ENCODE measurements at regions not wholly inside any gene's neighbourhood (a gene's known extent, or its start where the extent isn't known, plus 50 kb on each side); places are given as distances from the start of the nearest gene placed in this dataset.

- Mint-ChIP-seq H3K27ac (peak overlapping the region; percentile 9 to 67 (median 20); a peak in 4 of 7 replicates), H3K4me3 (no peak overlapping the region)
- no peak for DNase-seq
These were observed 193.6 kb upstream of the FAR2 start for GRCh38 chr12:28955491-28955890.

More at GRCh38 chr12:28955491-28955890, 193.6 kb upstream of the FAR2 start:
- H2BK12ac ChIP-seq (ENCODE audit: insufficient read length, low read depth, low read length), result no peak overlapping the region
- no peak overlapping the region for H3K14ac ChIP-seq (ENCODE audit: insufficient read depth, low read length)
- H2AK5ac ChIP-seq (ENCODE audit: insufficient read length, low read length), result no peak overlapping the region
- H3K27ac ChIP-seq (ENCODE audit: insufficient read length, low read depth, low read length), result no peak overlapping the region
- TF ChIP-seq CTCF (conservative IDR thresholded peaks at IDR 0.05), result no peak
- no peaks in the 10 kb centered on the region for H3K9me3 ChIP-seq (ENCODE audit: control insufficient read depth, low read depth, low read length)
- H3K4me1 ChIP-seq (ENCODE audit: insufficient read depth, low read length), result peaks cover 4% of the 10 kb centered on the region; the same call in 1 of the 2 replicates
- H4K5ac ChIP-seq (ENCODE audit: insufficient read length, low read depth, low read length), result no peak overlapping the region
- H2BK120ac ChIP-seq (ENCODE audit: low read depth, low read length, poor library complexity, severe bottlenecking), result no peak overlapping the region
- H3K4ac ChIP-seq (ENCODE audit: low read depth, low read length), result no peak overlapping the region
- H4K20me1 ChIP-seq (ENCODE audit: control insufficient read depth, insufficient read depth, insufficient read length), result no peaks in the 10 kb centered on the region
- no peak overlapping the region for H2BK20ac ChIP-seq (ENCODE audit: low read depth, low read length, poor library complexity, severe bottlenecking)
- H3K9ac ChIP-seq (ENCODE audit: extremely low read depth, insufficient read length, low read length), result no peak overlapping the region
- no peak overlapping the region for H3K56ac ChIP-seq (ENCODE audit: insufficient read length, low read depth, low read length)
- no peaks in the 10 kb centered on the region for H3K23me2 ChIP-seq (ENCODE audit: insufficient read length, low read depth, low read length, poor library complexity, severe bottlenecking)
- Mint-ChIP-seq H3K4me1 (peaks cover 15 to 22% of the 10 kb centered on the region in 2 experiments), H3K36me3 (ENCODE audit: insufficient read depth in 1 of 3, low read depth in 3 of 3) (no peaks in the 10 kb centered on the region), H3K9me3 (peaks cover 2 to 3% of the 10 kb centered on the region in 2 experiments; a peak in 2 of 5 replicates), H3K27me3 (ENCODE audit: low read depth) (no peaks in the 10 kb centered on the region)
- no peak overlapping the region for H3K18ac ChIP-seq (ENCODE audit: insufficient read length, low read depth, low read length)
- no peak overlapping the region for H2AFZ ChIP-seq (ENCODE audit: low read length)
- no peak overlapping the region for H4K8ac ChIP-seq (replicated peaks; ENCODE audit: insufficient read length, low read depth, low read length)
- H3T11ph ChIP-seq (ENCODE audit: low read length), result no peak overlapping the region
- H3K4me2 ChIP-seq (ENCODE audit: insufficient read depth, insufficient read length, low read length), result no peak overlapping the region
- no peak overlapping the region for H3K23ac ChIP-seq (ENCODE audit: insufficient read length, low read depth, low read length)
- H3K79me1 ChIP-seq (ENCODE audit: insufficient read depth, low read depth, low read length, poor library complexity, severe bottlenecking), result no peaks in the 10 kb centered on the region
- H3K27me3 ChIP-seq (ENCODE audit: insufficient read depth, low read length), result no peaks in the 10 kb centered on the region
- no peaks in the 10 kb centered on the region for H3K79me2 ChIP-seq (ENCODE audit: insufficient read depth, low read length)
- no CpG with 5 or more reads among the region's 2 CpGs for WGBS (ENCODE audit: extremely low coverage, insufficient read length, low lambda C conversion rate)
- H2BK15ac ChIP-seq (ENCODE audit: low read depth, low read length), result no peak overlapping the region
- H4K91ac ChIP-seq (ENCODE audit: insufficient read length, low read depth, low read length), result no peak overlapping the region
- H2BK5ac ChIP-seq (ENCODE audit: insufficient read length, low read length), result no peak overlapping the region

Measured in H9 (cell line).